ENCODE measurements at regions not wholly inside any gene's neighbourhood (a gene's known extent, or its start where the extent isn't known, plus 50 kb on each side); places are given as distances from the start of the nearest gene placed in this dataset.

- no peaks in the 10 kb centered on the region for H3K4me1 ChIP-seq
- no peak for DNase-seq
- WGBS, 5 donors, result 87 to 98% (median 91%) methylated on average over 2 of the region's 2 CpGs
- H3K27me3 ChIP-seq (replicated peaks in 1 of 7), result no peaks in the 10 kb centered on the region
- no peak overlapping the region for H3K4me3 ChIP-seq
- no peak overlapping the region for H3K27ac ChIP-seq
- intact Hi-C loops (cut with DNase I; ENCODE audit: low total_unique reads), result no loop called here
- no peaks in the 10 kb centered on the region for H3K36me3 ChIP-seq
- TF ChIP-seq POLR2A (IDR thresholded peaks at IDR 0.05) (no peak), CTCF (IDR thresholded peaks at IDR 0.05 in 8 of 11, conservative IDR thresholded peaks at IDR 0.05 in 3 of 11) (no peak), POLR2AphosphoS5 (IDR thresholded peaks at IDR 0.05) (no peak)
- H3K9me3 ChIP-seq, result no peaks in the 10 kb centered on the region
Measured at GRCh38 chr5:58121391-58121790, 338.5 kb downstream of the PLK2 start.

GRCh38 chr5:58117542-58117941, 342.3 kb downstream of the PLK2 start:
- intact Hi-C loops (cut with DNase I; ENCODE audit: low total_unique reads), result no loop called here

GRCh38 chr5:58116346-58116745, 343.5 kb downstream of the PLK2 start:
- no peak for TF ChIP-seq POLR2AphosphoS5 (IDR thresholded peaks at IDR 0.05)
- TF ChIP-seq POLR2A (IDR thresholded peaks at IDR 0.05), result no peak
- TF ChIP-seq CTCF (IDR thresholded peaks at IDR 0.05 in 8 of 11, conservative IDR thresholded peaks at IDR 0.05 in 3 of 11), result no peak
- no peak for DNase-seq
- H3K4me3 ChIP-seq, result no peak overlapping the region
- intact Hi-C loops (cut with DNase I; ENCODE audit: low total_unique reads), result no loop called here
- H3K27me3 ChIP-seq (replicated peaks in 1 of 7), result no peaks in the 10 kb centered on the region
- H3K9me3 ChIP-seq, result no peaks in the 10 kb centered on the region
- H3K27ac ChIP-seq, result no peak overlapping the region
- H3K4me1 ChIP-seq, result no peaks in the 10 kb centered on the region
- 79 to 89% (median 82%) methylated on average over 3 of the region's 3 CpGs for WGBS, 5 donors
- no peaks in the 10 kb centered on the region for H3K36me3 ChIP-seq

More at GRCh38 chr5:58117542-58117941, 342.3 kb downstream of the PLK2 start:
- H3K36me3 ChIP-seq, result no peaks in the 10 kb centered on the region
- no peak for DNase-seq
- TF ChIP-seq POLR2A (IDR thresholded peaks at IDR 0.05) (no peak), CTCF (IDR thresholded peaks at IDR 0.05 in 8 of 11, conservative IDR thresholded peaks at IDR 0.05 in 3 of 11) (no peak), POLR2AphosphoS5 (IDR thresholded peaks at IDR 0.05) (no peak)
- H3K27ac ChIP-seq, result no peak overlapping the region
- H3K4me3 ChIP-seq, result no peak overlapping the region
- no peaks in the 10 kb centered on the region for H3K27me3 ChIP-seq (replicated peaks in 1 of 7)
- no peaks in the 10 kb centered on the region for H3K9me3 ChIP-seq
- H3K4me1 ChIP-seq, result no peaks in the 10 kb centered on the region
- 74 to 83% (median 78%) methylated on average over 2 of the region's 2 CpGs for WGBS, 5 donors

GRCh38 chr5:58115811-58116210, 344.1 kb downstream of the PLK2 start:
- TF ChIP-seq CTCF (IDR thresholded peaks at IDR 0.05 in 8 of 11, conservative IDR thresholded peaks at IDR 0.05 in 3 of 11) (no peak), POLR2A (IDR thresholded peaks at IDR 0.05) (no peak), POLR2AphosphoS5 (IDR thresholded peaks at IDR 0.05) (no peak)
- Histone ChIP-seq H3K27me3 (replicated peaks in 1 of 7) (no peaks in the 10 kb centered on the region), H3K4me1 (no peaks in the 10 kb centered on the region), H3K9me3 (no peaks in the 10 kb centered on the region), H3K27ac (no peak overlapping the region), H3K36me3 (no peaks in the 10 kb centered on the region), H3K4me3 (no peak overlapping the region)
- 87 to 100% (median 95%) methylated on average over 1 of the region's 1 CpG for WGBS, 5 donors
- DNase-seq, result no peak
- intact Hi-C loops (cut with DNase I; ENCODE audit: low total_unique reads), result no loop called here

All from spleen (tissue), 11 donors.